ENCODE measurements at regions not wholly inside any gene's neighbourhood (a gene's known extent, or its start where the extent isn't known, plus 50 kb on each side); places are given as distances from the start of the nearest gene placed in this dataset.
"Not testable (repeated sequence)": the region's sequence is repeated elsewhere in the genome, so short reads cannot be mapped to it uniquely, and the experiment has no call there.

- TF ChIP-seq, protein P1, sequence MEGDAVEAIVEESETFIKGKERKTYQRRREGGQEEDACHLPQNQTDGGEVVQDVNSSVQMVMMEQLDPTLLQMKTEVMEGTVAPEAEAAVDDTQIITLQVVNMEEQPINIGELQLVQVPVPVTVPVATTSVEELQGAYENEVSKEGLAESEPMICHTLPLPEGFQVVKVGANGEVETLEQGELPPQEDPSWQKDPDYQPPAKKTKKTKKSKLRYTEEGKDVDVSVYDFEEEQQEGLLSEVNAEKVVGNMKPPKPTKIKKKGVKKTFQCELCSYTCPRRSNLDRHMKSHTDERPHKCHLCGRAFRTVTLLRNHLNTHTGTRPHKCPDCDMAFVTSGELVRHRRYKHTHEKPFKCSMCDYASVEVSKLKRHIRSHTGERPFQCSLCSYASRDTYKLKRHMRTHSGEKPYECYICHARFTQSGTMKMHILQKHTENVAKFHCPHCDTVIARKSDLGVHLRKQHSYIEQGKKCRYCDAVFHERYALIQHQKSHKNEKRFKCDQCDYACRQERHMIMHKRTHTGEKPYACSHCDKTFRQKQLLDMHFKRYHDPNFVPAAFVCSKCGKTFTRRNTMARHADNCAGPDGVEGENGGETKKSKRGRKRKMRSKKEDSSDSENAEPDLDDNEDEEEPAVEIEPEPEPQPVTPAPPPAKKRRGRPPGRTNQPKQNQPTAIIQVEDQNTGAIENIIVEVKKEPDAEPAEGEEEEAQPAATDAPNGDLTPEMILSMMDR (IDR thresholded peaks at IDR 0.05) = not testable (repeated sequence)
- not testable (repeated sequence) for TF ChIP-seq POLR2A (IDR thresholded peaks at IDR 0.05)
Observed at GRCh38 chrX:28120580-28121245, 139.5 kb upstream of the DCAF8L1 start.
